ENCODE measurements at regions not wholly inside any gene's neighbourhood (a gene's known extent, or its start where the extent isn't known, plus 50 kb on each side); places are given as distances from the start of the nearest gene placed in this dataset.

DNA sequence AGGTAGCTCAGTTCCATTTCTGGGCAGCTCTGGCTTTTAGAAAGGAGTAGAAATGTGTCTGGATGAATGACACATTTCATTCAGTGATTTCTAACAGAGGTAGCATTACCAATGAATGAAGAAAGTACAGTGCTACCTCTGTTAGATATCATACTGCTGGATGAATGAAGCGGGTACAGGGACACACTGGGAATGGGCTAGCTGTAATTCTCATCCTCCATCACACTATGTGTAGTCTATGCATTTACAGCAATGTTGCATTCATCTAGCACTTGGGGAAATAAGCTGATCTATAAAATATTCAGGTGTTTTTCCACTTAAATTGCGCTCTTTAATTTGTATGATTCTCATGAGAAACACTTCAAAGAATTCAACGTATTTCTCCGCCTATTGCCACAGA is 158.3 kb upstream of the IRX5 start:
- TF ChIP-seq, protein P1, sequence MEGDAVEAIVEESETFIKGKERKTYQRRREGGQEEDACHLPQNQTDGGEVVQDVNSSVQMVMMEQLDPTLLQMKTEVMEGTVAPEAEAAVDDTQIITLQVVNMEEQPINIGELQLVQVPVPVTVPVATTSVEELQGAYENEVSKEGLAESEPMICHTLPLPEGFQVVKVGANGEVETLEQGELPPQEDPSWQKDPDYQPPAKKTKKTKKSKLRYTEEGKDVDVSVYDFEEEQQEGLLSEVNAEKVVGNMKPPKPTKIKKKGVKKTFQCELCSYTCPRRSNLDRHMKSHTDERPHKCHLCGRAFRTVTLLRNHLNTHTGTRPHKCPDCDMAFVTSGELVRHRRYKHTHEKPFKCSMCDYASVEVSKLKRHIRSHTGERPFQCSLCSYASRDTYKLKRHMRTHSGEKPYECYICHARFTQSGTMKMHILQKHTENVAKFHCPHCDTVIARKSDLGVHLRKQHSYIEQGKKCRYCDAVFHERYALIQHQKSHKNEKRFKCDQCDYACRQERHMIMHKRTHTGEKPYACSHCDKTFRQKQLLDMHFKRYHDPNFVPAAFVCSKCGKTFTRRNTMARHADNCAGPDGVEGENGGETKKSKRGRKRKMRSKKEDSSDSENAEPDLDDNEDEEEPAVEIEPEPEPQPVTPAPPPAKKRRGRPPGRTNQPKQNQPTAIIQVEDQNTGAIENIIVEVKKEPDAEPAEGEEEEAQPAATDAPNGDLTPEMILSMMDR (tag by site-specific recombination; IDR thresholded peaks at IDR 0.05): no peak
- no peak for TF ChIP-seq SETDB1 (IDR thresholded peaks at IDR 0.05; ENCODE audit: insufficient read length, low read length)
